GM18519 (cell line): ENCODE measurements at regions not wholly inside any gene's neighbourhood (a gene's known extent, or its start where the extent isn't known, plus 50 kb on each side); places are given as distances from the start of the nearest gene placed in this dataset.
"Not testable (repeated sequence)": the region's sequence is repeated elsewhere in the genome, so short reads cannot be mapped to it uniquely, and the experiment has no call there.

ENCODE experiments used
- ATAC-seq: cut with Tn5 transposase; IDR thresholded peaks from one replicate; pipeline ENCODE4 v1.9.1; 2021; ENCODE audit warnings: mild to moderate bottlenecking, moderate library complexity; ENCODE audit not compliant: unreplicated experiment, low FRiP score

GRCh38 chr20:43404878-43405277, 52.8 kb upstream of the SRSF6 start:
- no peak for ATAC-seq

- ATAC-seq, result not testable (repeated sequence)
Observed at GRCh38 chr20:43400882-43401281, 56.8 kb upstream of the SRSF6 start.

- no peak for ATAC-seq
Observed at GRCh38 chr20:43398676-43399324, 58.9 kb upstream of the SRSF6 start.

DNA sequence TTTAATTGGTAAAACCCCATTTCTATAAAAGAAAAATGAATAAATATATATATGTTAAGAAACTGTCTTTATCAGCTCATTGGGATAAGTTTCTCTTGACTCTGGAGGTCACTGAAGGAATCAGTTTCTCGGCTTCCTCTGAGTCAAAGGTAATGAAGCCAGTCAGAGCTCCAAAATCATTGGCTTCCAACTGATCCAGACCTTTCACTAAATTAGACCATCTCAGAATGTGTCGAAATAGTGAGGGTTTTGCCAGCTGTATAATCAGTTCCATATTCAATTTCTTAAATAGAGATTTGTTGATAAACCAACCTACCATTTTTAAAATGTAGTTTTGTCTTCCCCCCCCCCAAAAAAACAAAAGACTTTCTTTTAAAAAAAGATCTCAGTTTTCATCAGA, 60.5 kb upstream of the SRSF6 start:
- no peak for ATAC-seq

DNA sequence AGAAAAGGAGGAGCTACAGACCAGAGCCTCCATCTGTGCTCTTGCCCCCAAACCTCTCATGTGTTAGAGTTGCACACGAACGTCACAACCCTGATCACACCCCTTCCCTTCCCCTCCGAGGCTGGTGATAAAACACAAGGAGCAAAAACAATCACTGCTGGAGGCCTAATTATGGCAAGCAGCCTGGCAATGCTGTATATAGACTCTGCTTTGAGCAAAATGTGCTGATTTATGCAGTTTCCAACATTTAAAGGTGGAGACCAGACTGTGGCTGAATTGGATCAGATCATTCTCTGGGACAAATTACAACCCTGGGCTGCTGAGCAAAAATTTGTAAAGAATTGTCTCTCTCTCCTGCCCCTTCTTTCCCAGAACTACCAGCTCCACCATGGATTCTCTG, 64.6 kb upstream of the SRSF6 start:
- ATAC-seq, result no peak

DNA sequence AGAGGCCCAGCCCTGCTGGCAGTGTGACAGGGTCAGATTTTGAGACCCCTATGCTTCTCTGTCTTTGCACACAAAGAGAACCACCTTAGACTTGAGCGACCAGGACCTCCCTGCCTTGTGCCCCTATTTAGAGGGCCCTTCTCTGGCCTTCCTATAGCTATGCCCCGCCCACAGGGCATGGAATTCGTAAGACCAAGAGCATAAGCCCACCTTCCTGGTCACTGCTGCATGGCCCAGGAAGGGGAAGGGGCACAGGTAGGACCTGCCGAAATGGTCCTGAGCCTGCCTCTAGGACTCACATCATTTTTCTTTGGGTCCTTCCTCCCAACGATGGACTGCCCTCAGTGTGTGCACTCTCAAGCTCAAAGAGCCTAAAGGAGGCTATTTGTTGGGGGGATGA, 65.1 kb upstream of the SRSF6 start:
- ATAC-seq, result no peak

DNA sequence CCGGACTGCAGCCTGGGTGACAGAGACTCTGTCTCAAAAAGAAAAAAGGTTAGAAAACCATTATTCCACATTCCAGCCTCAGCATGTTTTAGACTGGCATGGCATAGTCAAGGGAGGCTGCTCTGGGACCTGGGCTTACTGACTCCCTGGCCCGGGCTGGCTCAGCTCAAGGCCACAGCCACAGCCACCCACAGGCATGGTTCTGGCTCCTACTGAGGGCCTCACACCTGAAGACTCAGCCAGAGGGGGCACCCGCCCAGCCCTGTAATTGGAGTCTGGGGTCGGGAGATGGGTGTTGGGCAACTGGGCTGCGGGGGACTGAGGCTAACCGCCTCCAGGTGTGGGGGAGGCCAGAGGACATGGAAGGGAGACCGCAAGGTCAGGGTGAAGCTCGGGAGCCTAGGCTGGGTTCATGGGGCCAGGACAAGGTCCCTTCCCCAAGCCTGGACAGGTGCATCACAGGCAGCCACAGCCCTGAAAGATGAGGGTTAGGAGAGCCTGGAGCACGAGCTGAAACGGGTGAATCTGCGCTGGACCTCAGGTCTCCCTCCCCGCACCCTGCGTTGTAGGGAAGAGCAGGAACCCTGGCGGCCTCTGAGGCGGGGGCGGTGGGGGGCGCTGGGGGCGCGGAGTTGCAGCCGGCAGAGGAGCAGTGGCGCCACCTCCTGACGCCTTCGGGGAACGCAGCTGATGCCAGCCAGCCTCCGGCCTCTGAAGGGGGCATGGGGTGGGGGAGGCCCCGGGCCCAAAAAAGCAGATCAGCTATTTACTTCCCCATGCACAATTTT, 67.7 kb upstream of the SRSF6 start:
- no peak for ATAC-seq

GRCh38 chr20:43389211-43389610, 68.5 kb upstream of the SRSF6 start:
- no peak for ATAC-seq

GRCh38 chr20:43388268-43389002, 69.3 kb upstream of the SRSF6 start:
- no peak for ATAC-seq

- ATAC-seq, result no peak
Observed at GRCh38 chr20:43387737-43388136, 70.0 kb upstream of the SRSF6 start.

DNA sequence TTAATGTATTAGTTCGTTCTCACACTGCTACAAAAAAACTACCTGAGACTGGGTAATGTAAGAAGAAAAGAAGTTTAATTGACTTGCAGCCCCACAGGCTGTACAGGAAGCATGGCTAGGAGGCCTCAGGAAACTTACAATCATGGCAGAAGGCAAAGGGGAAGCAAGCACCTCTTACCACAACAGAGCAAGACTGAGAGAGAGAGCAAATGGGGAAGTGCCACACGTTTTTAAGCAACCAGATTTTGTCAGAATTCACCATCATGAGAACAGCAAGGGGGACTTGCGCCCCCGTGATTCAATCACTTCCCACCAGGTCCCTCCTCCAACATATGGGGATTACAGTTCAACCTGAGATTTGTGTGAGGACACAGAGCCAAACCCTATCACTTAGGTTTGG, 70.8 kb upstream of the SRSF6 start:
- no peak for ATAC-seq

DNA sequence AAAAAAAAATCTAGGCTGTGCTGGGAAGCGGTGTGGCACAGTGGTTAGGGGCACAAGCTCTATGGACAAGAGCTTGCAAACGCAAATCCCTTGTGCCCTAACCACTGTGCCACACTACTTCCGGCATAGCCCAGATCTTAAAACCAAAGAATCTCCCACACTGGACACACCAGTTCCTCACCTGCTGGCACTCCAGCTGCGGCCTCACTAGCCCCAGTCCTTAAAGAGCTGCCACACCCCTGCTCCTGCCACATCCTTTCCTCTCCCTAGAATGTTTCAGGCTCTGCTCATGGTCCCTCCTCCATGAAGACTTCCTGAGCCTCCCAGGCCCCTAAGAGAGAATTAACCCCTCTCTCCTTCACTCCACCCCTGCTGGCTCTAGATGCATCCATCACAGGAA, 71.8 kb upstream of the SRSF6 start:
- no peak for ATAC-seq

- no peak for ATAC-seq
Observed at GRCh38 chr20:43384101-43384940, 73.4 kb upstream of the SRSF6 start.

DNA sequence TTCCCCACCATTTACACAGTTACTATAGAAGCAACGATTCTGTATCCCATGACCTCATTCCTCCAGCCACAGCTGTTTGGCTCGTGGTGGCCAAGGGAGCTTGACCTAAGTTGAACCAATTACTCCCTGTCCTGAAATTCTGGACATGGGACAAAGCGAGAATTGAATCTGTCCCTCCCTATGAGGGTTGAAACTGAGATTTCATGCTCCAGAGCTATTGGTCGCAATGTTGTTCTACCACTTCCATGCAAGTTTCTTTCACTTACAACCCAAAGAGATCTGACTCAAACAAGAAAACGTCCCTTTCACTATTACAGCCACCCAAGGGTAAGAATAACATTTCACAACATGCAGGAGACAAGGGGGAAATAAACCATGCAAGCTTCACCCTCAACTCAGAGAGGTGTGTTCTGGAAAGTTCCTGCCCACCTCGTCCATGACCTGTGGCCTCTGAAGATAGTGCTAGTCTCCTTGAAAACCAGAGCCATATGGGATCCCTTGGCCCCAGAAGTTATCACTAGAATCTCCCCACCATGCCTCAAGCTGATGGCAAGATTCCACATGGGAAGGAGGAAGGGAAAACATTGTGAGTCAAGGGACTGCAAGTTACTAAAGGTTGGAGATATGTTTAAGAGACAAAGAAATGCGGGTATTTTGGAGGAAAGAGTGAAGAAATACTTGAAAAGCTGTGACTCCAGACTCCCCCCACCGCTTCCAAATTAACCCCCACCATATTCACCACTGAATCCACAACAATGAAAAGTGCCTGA, 74.5 kb upstream of the SRSF6 start:
- ATAC-seq, result peak; percentile 68

- not testable (repeated sequence) for ATAC-seq
Observed at GRCh38 chr20:43382135-43382534, 75.6 kb upstream of the SRSF6 start.

- not testable (repeated sequence) for ATAC-seq
Observed at GRCh38 chr20:43381533-43381932, 76.2 kb upstream of the SRSF6 start.

DNA sequence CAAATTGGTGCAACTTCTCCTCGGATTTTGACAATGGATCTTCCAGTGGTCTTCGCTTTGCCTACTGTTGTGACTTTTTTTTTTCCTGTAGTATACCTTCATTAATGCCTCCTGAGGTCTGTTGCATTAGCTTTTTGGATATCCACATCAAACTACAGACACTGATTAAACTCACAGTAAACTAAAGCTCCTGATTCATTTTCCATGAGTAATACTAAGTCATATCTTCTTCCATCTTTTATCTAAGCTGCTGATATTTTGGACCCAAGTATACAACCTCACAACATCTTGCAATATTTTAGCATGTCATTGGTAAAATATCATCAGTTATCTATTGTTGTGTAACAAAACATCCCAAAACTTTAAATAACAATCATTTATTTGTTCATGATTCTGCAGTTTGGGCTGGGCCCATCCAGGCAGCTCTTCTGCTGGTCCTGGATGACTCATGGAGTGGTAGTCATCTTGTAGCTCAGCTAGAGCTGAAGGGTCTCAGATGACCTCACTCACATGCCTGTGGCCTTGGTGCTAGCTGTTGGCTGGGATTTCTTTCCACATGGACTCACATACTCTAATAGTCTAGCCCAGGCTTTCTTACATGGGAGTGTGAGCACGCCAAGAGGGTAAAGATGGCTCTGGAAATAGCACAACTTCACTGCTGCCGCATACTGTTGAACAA, 78.3 kb upstream of the SRSF6 start:
- ATAC-seq, result no peak

DNA sequence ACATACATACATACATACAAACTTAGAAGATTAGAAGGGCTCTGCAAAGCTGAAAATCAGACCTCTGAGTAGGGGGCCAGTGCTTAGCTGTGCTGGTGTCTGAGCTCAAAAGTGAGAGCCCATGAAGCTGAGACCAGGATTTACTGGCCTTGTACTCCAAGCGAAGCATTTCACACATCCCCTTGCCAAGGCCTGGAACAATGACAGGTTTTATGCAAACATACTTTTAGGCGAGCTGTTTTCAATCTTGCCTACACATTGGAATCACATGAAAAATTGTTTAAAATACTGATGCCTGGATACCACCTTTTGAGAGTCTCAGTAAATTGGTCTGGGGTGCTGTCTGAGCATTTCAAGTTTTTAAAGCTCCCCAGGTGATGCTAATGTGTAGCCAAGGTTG, 80.9 kb upstream of the SRSF6 start:
- no peak for ATAC-seq

DNA sequence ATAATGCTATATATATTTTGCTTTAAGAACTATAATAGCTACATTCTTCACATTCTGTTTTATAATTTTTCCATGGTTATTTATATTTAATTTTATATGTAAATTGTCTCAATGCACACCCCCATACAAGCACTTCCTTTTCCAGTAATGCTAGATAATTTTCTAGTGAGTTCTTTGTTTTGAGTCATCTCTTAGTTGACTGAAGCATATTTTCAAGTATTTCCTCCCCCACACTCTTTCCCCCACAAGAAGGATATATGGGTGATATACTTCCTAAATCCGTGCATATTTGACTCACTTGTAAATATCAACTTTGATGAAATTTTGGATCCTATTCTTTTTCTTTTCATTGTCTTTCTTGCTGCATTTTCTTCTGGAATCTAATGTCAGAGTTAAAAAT, 82.1 kb upstream of the SRSF6 start:
- no peak for ATAC-seq
